ENCODE measurements at regions not wholly inside any gene's neighbourhood (a gene's known extent, or its start where the extent isn't known, plus 50 kb on each side); places are given as distances from the start of the nearest gene placed in this dataset.

GRCh38 chr4:71275570-71275969, 63.2 kb upstream of the SLC4A4 start:
- DNase-seq (ENCODE audit: low read depth) = no peak

DNA sequence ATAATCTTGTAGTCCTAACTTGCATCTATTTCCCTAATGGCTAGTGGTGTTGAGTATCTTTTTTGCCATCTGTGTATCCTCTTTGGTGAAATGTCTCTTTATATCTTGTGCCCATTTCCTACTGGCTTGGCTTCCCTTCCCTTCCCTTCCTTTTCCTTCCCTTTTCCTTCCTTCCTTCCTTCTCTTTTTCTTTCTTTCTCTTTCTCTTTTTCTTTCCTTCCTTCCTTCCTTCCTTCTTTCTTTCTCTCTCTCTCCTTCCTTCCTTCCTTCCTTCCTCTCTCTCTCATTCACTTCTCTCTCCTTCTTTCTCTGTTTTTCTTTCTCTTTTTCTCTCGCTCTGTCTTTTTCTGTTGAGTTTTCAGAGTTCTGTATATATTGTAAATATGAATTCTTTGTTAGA, 61.5 kb upstream of the SLC4A4 start:
- DNase-seq (ENCODE audit: low read depth) = no peak

GRCh38 chr4:71283642-71284257, 55.1 kb upstream of the SLC4A4 start:
- DNase-seq (ENCODE audit: low read depth) = no peak

DNA sequence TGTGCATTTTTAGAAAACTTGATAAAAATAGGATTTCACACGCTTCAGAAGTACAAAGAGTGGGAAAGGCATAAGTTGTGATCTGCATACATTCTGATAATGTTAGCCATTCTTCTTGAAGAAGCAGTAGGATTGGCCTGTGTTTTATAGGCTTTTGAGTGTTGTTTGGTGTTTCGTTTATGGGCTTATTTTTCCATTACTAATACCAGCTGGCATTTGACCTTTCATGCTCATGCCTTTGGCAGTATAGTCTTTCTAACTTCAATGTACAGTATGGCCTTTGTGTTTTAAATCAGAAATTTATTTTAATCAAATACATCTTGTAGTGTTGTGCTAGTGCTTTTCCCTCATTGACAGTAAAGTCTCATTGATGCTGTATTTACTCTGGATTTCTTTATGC, 51.5 kb upstream of the SLC4A4 start:
- DNase-seq (ENCODE audit: low read depth) = no peak

DNA sequence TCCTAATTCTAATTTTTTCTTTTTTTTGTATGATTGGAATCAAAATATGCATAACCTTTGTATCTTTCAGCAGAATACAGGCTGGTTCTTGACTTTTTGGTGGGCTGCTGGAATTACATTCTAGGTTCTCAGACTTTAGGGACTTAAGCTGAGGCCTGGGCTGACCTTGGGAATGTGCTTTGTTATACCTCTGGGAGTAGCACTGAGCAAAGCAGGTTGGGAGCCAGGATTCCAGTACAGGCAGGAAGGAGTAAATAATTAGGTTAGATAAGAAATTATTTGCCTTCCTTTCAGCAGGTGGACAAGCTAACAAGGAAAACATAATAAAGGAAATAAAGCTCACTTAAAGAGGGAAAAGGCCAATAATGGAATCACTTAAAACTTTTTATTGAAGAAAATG, 49.9 kb upstream of the SLC4A4 start:
- DNase-seq (ENCODE audit: low read depth) = no peak
